PFSK-1 (cell line): ENCODE measurements at regions not wholly inside any gene's neighbourhood (a gene's known extent, or its start where the extent isn't known, plus 50 kb on each side); places are given as distances from the start of the nearest gene placed in this dataset.

ENCODE experiments used
- FOXP2 ChIP-seq: optimal IDR thresholded peaks from 2 replicates; pipeline ENCODE3; 2011; ENCODE audit warnings: borderline replicate concordance, control low read depth, inconsistent platforms; ENCODE audit not compliant: insufficient read depth; ENCODE audit errors: extremely low read length, extremely low read depth
- POLR2AphosphoS5 ChIP-seq: IDR thresholded peaks from 2 replicates; pipeline ENCODE4 v1.6.1; 2012; ENCODE audit warnings: low read depth, mild to moderate bottlenecking, control low read depth, low read length, moderate library complexity
- REST ChIP-seq, 2 experiments: IDR thresholded peaks; 2 replicates each; pipeline versions ENCODE4 v1.6.1 to v1.8.0; 2011 to 2012; ENCODE audit warnings: low read depth in 2 of 2, low read length in 2 of 2, control low read depth in 1 of 2, inconsistent platforms in 1 of 2, mild to moderate bottlenecking in 1 of 2, moderate library complexity in 1 of 2; ENCODE audit not compliant: insufficient read depth in 1 of 2
- SIN3A ChIP-seq: IDR thresholded peaks from 2 replicates; pipeline ENCODE4 v1.6.1; 2012; ENCODE audit warnings: mild to moderate bottlenecking, low read length, moderate library complexity, borderline replicate concordance; ENCODE audit not compliant: insufficient read depth
- TAF1 ChIP-seq: IDR thresholded peaks from 2 replicates; pipeline ENCODE4 v1.6.1; 2012; ENCODE audit warnings: low read length, control low read depth, borderline replicate concordance; ENCODE audit not compliant: insufficient read depth

GRCh38 chr15:62843311-62843710 is 199.2 kb upstream of the TPM1 start:
- TF ChIP-seq POLR2AphosphoS5 (no peak), REST (IDR thresholded peaks at IDR 0.05; ENCODE audit: insufficient read depth in 1 of 2, low read depth in 2 of 2, low read length in 2 of 2) (no peak), SIN3A (no peak), FOXP2 (no peak), TAF1 (no peak)
